Endothelial cell of umbilical vein (primary cell): ENCODE measurements at regions not wholly inside any gene's neighbourhood (a gene's known extent, or its start where the extent isn't known, plus 50 kb on each side); places are given as distances from the start of the nearest gene placed in this dataset.

Experiments used
- BruUV-seq: library from RNA; stranded (reverse); fragments of 400-500 nt; replicated peaks from 2 replicates; lab custom pipeline; 2021; lab: Mats Ljungman, UMichigan
- CTCF ChIA-PET: fragments of 300-600, 350-600 bp; sonication (Branson Sonifier 250); formaldehyde crosslinking; loops from one replicate; lab custom pipeline; 2021; ENCODE audit warnings: antibody characterized with exemption, inconsistent platforms; lab: Charles Lee
- POLR2A ChIA-PET: fragments of 300-600, 350-600 bp; sonication (Branson Sonifier 250); formaldehyde crosslinking; loops from one replicate; lab custom pipeline; 2021; ENCODE audit warnings: antibody characterized with exemption, inconsistent platforms; lab: Charles Lee
- DNase-seq: peaks from one replicate; pipeline ENCODE4 v3.0.0-alpha.2; 2011; ENCODE audit warnings: low read depth, low spot score
- FAIRE-seq: peaks from 2 replicates; lab custom pipeline; 2011; peaks lifted over from hg19 to GRCh38; lab: Jason Lieb, UNC
- H2AFZ ChIP-seq: 2 replicates; pipeline ENCODE4 v1.6.0; 2012; ENCODE audit warnings: low read depth, low read length, control low read depth, inconsistent platforms
- H3K27ac ChIP-seq: 2 replicates; pipeline ENCODE4 v1.5.1; 2011; ENCODE audit warnings: low read depth, mild to moderate bottlenecking, control low read depth, low read length, moderate library complexity; ENCODE audit not compliant: insufficient read depth
- H3K27me3 ChIP-seq, 2 experiments: 2 replicates each; pipeline versions ENCODE4 v1.6.0 to v1.6.1; 2011; ENCODE audit warnings: low read length in 2 of 2, mixed read lengths in 1 of 2; ENCODE audit not compliant: control insufficient read depth in 2 of 2, insufficient read depth in 2 of 2
- H3K36me3 ChIP-seq, 2 experiments: 2 replicates in 1 of 2; 3 replicates in 1 of 2; pipeline ENCODE4 v1.5.1; 2011; ENCODE audit warnings: low read length in 2 of 2, mild to moderate bottlenecking in 1 of 2, moderate library complexity in 1 of 2; ENCODE audit not compliant: control insufficient read depth in 2 of 2, insufficient read depth in 2 of 2; ENCODE audit errors: extremely low read depth in 1 of 2
- H3K4me1 ChIP-seq: 3 replicates; pipeline ENCODE4 v1.5.1; 2011; ENCODE audit warnings: mild to moderate bottlenecking, low read length; ENCODE audit not compliant: control insufficient read depth, insufficient read depth; ENCODE audit errors: extremely low read depth
- H3K4me2 ChIP-seq: 2 replicates; pipeline ENCODE4 v1.6.1; 2011; ENCODE audit warnings: low read length, control low read depth, mixed read lengths; ENCODE audit not compliant: insufficient read depth
- H3K4me3 ChIP-seq, 3 experiments: fragments of 200-600 bp in 1 of 3; sonication (generic), shearing (Covaris generic) in 1 of 3; replicated peaks in 1 of 3; 2 replicates each; pipeline ENCODE4 v1.5.1; 2011 to 2016; ENCODE audit warnings: control low read depth in 3 of 3, low read length in 3 of 3, mild to moderate bottlenecking in 2 of 3, inconsistent platforms in 1 of 3, low read depth in 1 of 3, moderate library complexity in 1 of 3; ENCODE audit not compliant: insufficient read depth in 1 of 3
- H3K79me2 ChIP-seq: 2 replicates; pipeline ENCODE4 v1.6.0; 2012; ENCODE audit warnings: low read length, inconsistent platforms; ENCODE audit not compliant: control insufficient read depth, insufficient read depth
- H3K9ac ChIP-seq: replicated peaks from 2 replicates; pipeline ENCODE3; 2011; ENCODE audit warnings: low read length, control low read depth; ENCODE audit not compliant: insufficient read depth; ENCODE audit errors: extremely low read depth
- H3K9me1 ChIP-seq: replicated peaks from 3 replicates; pipeline ENCODE4 v1.6.0; 2011; ENCODE audit warnings: mild to moderate bottlenecking, low read length; ENCODE audit not compliant: control insufficient read depth, insufficient read depth; ENCODE audit errors: extremely low read depth
- H3K9me3 ChIP-seq: replicated peaks from 2 replicates; pipeline ENCODE4 v1.5.1; 2012; ENCODE audit warnings: low read length, inconsistent platforms; ENCODE audit not compliant: control insufficient read depth, insufficient read depth
- H4K20me1 ChIP-seq: replicated peaks from 2 replicates; pipeline ENCODE3; 2011; ENCODE audit warnings: mild to moderate bottlenecking, low read length; ENCODE audit not compliant: control insufficient read depth, insufficient read depth; ENCODE audit errors: extremely low read depth
- EZH2 ChIP-seq: IDR thresholded peaks from 2 replicates; pipeline ENCODE4 v1.6.1; 2012; ENCODE audit warnings: borderline replicate concordance, low read depth, mild to moderate bottlenecking, moderate library complexity, low read length, inconsistent platforms; ENCODE audit not compliant: severe bottlenecking
- FOS ChIP-seq: IDR thresholded peaks from 2 replicates; pipeline ENCODE4 v1.6.1; 2011; ENCODE audit warnings: mild to moderate bottlenecking, low read length, moderate library complexity, borderline replicate concordance; ENCODE audit not compliant: insufficient read depth
- GATA2 ChIP-seq: IDR thresholded peaks from 2 replicates; pipeline ENCODE4 v1.7.0; 2011; ENCODE audit warnings: low read depth, mild to moderate bottlenecking, moderate library complexity, mixed read lengths, low read length; ENCODE audit not compliant: insufficient read length, insufficient read depth
- JUN ChIP-seq: IDR thresholded peaks from 2 replicates; pipeline ENCODE4 v1.6.1; 2011; ENCODE audit warnings: borderline replicate concordance, low read depth; ENCODE audit not compliant: insufficient read length, insufficient read depth
- MYC ChIP-seq: IDR thresholded peaks from one replicate; pipeline ENCODE4 v1.6.1; 2011; ENCODE audit warnings: mild to moderate bottlenecking, low read depth, low read length
- POLR2A ChIP-seq: IDR thresholded peaks from 2 replicates; pipeline ENCODE4 v1.6.1; 2012; ENCODE audit warnings: low read depth, mild to moderate bottlenecking, control low read depth, low read length
- POLR2AphosphoS5 ChIP-seq: IDR thresholded peaks from 2 replicates; pipeline ENCODE4 v1.6.1; 2012; ENCODE audit warnings: low read depth, mild to moderate bottlenecking, control low read depth, low read length, moderate library complexity; ENCODE audit not compliant: insufficient read depth
- dilution Hi-C: fragments of 300-500 bp; cut with MboI; formaldehyde crosslinking; loops from one replicate; pipeline ENCODE4 v1.15.0; 2019; ENCODE audit warnings: low sequenced_read_pairs; ENCODE audit not compliant: extremely low pct_ligation_motif_present
- intact Hi-C: fragments of 100-400 bp; cut with micrococcal nuclease; formaldehyde crosslinking; loops from one replicate; pipeline ENCODE4 v1.10.0; 2022
- TF ChIP-seq, protein P1 (sequence below): IDR thresholded peaks from 2 replicates; pipeline ENCODE4 v1.6.1; 2011; ENCODE audit not compliant: insufficient read depth, insufficient read length
- TF ChIP-seq, protein P2 (sequence below), 2 donors: IDR thresholded peaks; 1 replicate in 1 of 2; 2 replicates in 1 of 2; pipeline ENCODE4 v1.5.1; 2011; ENCODE audit warnings: low read length in 2 of 2, mild to moderate bottlenecking in 2 of 2, moderate library complexity in 2 of 2, control low read depth in 1 of 2, inconsistent platforms in 1 of 2, low read depth in 1 of 2; ENCODE audit not compliant: insufficient read depth in 1 of 2; ENCODE audit errors: extremely low read depth in 1 of 2

DNA sequence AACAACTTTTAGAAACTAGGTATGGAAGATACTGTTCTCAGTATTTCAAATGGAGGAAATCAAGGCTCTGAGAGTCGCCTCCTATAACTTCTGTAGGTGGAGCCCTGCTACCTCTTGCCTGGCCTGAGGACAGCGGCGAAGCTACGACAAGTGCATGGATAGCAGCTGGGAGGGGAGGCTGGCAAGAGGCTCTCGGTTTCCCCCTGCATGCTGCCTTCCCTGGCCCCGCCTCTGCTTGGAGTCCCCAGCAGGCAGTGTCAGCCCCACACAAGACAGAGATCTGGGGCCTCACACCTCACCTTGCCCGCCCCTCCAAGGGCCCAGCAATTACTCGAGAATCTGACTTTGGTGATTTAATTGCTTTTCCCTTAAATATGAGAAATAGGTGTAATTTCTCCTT is 107.6 kb upstream of the POU3F3 start:
- no peak overlapping the region for H3K9ac ChIP-seq
- POLR2A ChIA-PET: no interaction called here
- dilution Hi-C loops: no loop called here
- no peak overlapping the region for H3K4me2 ChIP-seq
- TF ChIP-seq POLR2A: no peak
- TF ChIP-seq, protein P1, sequence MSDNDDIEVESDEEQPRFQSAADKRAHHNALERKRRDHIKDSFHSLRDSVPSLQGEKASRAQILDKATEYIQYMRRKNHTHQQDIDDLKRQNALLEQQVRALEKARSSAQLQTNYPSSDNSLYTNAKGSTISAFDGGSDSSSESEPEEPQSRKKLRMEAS: no peak
- TF ChIP-seq JUN: no peak
- TF ChIP-seq GATA2: no peak
- TF ChIP-seq EZH2: no peak
- no peak for TF ChIP-seq POLR2AphosphoS5
- no peak for TF ChIP-seq MYC
- DNase-seq (no peak), FAIRE-seq (no peak)
- CTCF ChIA-PET: no interaction called here
- H3K27me3 ChIP-seq: no peaks in the 10 kb centered on the region
- no peaks in the 10 kb centered on the region for H3K36me3 ChIP-seq
- BruUV-seq: no TSS peak
- H3K9me3 ChIP-seq: peaks cover 4% of the 10 kb centered on the region
- no peaks in the 10 kb centered on the region for H3K79me2 ChIP-seq
- H3K9me1 ChIP-seq: no peaks in the 10 kb centered on the region
- H3K4me1 ChIP-seq: no peaks in the 10 kb centered on the region
- intact Hi-C loops: no loop called here
- H3K4me3 ChIP-seq: no peak overlapping the region
- H4K20me1 ChIP-seq: no peaks in the 10 kb centered on the region
- no peak overlapping the region for H3K27ac ChIP-seq
- H2AFZ ChIP-seq: no peak overlapping the region

DNA sequence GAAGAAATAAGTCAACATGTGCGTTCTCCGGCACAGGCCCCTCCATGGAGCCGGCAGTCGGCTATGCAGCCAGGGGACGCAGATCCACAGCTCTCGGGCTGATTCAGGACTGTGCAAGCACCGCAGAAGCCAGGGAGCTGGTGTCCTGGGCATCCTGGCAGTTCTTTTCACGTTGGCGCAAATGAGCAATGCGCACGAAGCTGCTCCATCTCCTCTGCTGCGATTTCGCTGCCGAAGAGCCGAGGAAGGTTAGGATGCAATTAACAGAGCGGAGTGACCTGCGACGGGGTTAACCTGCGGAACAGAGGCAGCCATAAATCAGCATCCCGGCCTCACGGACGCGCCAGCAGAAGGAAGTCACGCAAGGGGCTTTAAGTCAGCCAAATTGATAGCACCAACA is 107.1 kb upstream of the POU3F3 start:
- dilution Hi-C loops: no loop called here
- no peak overlapping the region for H3K9ac ChIP-seq

More for the DNA sequence above, 107.1 kb upstream of the POU3F3 start:
- H3K9me3 ChIP-seq: peaks cover 4% of the 10 kb centered on the region
- intact Hi-C loops: no loop called here
- CTCF ChIA-PET: no interaction called here
- no TSS peak for BruUV-seq
- H4K20me1 ChIP-seq: no peaks in the 10 kb centered on the region
- no peak for TF ChIP-seq GATA2
- TF ChIP-seq POLR2A: no peak
- no peak for TF ChIP-seq EZH2
- TF ChIP-seq, protein P2, sequence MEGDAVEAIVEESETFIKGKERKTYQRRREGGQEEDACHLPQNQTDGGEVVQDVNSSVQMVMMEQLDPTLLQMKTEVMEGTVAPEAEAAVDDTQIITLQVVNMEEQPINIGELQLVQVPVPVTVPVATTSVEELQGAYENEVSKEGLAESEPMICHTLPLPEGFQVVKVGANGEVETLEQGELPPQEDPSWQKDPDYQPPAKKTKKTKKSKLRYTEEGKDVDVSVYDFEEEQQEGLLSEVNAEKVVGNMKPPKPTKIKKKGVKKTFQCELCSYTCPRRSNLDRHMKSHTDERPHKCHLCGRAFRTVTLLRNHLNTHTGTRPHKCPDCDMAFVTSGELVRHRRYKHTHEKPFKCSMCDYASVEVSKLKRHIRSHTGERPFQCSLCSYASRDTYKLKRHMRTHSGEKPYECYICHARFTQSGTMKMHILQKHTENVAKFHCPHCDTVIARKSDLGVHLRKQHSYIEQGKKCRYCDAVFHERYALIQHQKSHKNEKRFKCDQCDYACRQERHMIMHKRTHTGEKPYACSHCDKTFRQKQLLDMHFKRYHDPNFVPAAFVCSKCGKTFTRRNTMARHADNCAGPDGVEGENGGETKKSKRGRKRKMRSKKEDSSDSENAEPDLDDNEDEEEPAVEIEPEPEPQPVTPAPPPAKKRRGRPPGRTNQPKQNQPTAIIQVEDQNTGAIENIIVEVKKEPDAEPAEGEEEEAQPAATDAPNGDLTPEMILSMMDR (IDR thresholded peaks at IDR 0.05; ENCODE audit: extremely low read depth in 1 of 2, insufficient read depth in 1 of 2, low read depth in 1 of 2, low read length in 2 of 2): no peak
- TF ChIP-seq POLR2AphosphoS5: no peak
- no peak for TF ChIP-seq FOS
- no peak for TF ChIP-seq MYC
- TF ChIP-seq, protein P1: no peak
- TF ChIP-seq JUN: no peak
- POLR2A ChIA-PET: no interaction called here
- H3K27me3 ChIP-seq: no peaks in the 10 kb centered on the region
- DNase-seq (no peak), FAIRE-seq (no peak)
- no peak overlapping the region for H3K4me3 ChIP-seq
- no peaks in the 10 kb centered on the region for H3K4me1 ChIP-seq
- no peaks in the 10 kb centered on the region for H3K79me2 ChIP-seq
- no peak overlapping the region for H2AFZ ChIP-seq
- no peaks in the 10 kb centered on the region for H3K9me1 ChIP-seq
- no peak overlapping the region for H3K4me2 ChIP-seq
- H3K36me3 ChIP-seq: no peaks in the 10 kb centered on the region
- no peak overlapping the region for H3K27ac ChIP-seq
